Peyer's patch (tissue), 4 donors: ENCODE measurements at regions not wholly inside any gene's neighbourhood (a gene's known extent, or its start where the extent isn't known, plus 50 kb on each side); places are given as distances from the start of the nearest gene placed in this dataset.

Source experiments
- DNase-seq, 3 donors: peaks; one replicate each; pipeline ENCODE4 v3.0.0-alpha.2; 2017 to 2019
- H3K27ac ChIP-seq, 4 donors: fragments of 200-600 bp; sonication (generic); one replicate each; pipeline ENCODE4 v1.5.1; 2016 to 2019
- H3K27me3 ChIP-seq, 2 donors: fragments of 200-600 bp; sonication (generic); one replicate each; pipeline ENCODE4 v1.5.1; 2019
- H3K36me3 ChIP-seq, 3 donors: fragments of 200-600 bp; sonication (generic); one replicate each; pipeline ENCODE4 v1.5.1; 2016 to 2019
- H3K4me1 ChIP-seq, 4 donors: fragments of 200-600 bp; sonication (generic); one replicate each; pipeline ENCODE4 v1.5.1; 2016 to 2019
- H3K4me3 ChIP-seq, 4 donors: fragments of 200-600 bp; sonication (generic); 1 replicate in 3 of 4; 2 replicates in 1 of 4; pipeline ENCODE4 v1.5.1; 2016 to 2019; ENCODE audit warnings: mild to moderate bottlenecking in 1 of 4
- H3K9me3 ChIP-seq, 4 donors: fragments of 200-600 bp; sonication (generic); one replicate each; pipeline ENCODE4 v1.5.1; 2016 to 2019; ENCODE audit warnings: mild to moderate bottlenecking in 1 of 4
- POLR2A ChIP-seq, 2 donors: fragments of 450-650 bp; IDR thresholded peaks; one replicate each; pipeline ENCODE4 v1.5.1; 2017; ENCODE audit warnings: antibody characterized with exemption in 2 of 2, mild to moderate bottlenecking in 2 of 2, moderate library complexity in 2 of 2
- TF ChIP-seq, protein P1 (sequence below), 6 experiments: fragments of 450-650 bp in 4 of 6; fragments of 200-600 bp in 2 of 6; sonication (generic) in 1 of 6; IDR thresholded peaks; one replicate each; pipeline ENCODE4 v1.5.1; 2017 to 2019; ENCODE audit warnings: antibody characterized with exemption in 6 of 6, mild to moderate bottlenecking in 3 of 6, moderate library complexity in 1 of 6

DNA sequence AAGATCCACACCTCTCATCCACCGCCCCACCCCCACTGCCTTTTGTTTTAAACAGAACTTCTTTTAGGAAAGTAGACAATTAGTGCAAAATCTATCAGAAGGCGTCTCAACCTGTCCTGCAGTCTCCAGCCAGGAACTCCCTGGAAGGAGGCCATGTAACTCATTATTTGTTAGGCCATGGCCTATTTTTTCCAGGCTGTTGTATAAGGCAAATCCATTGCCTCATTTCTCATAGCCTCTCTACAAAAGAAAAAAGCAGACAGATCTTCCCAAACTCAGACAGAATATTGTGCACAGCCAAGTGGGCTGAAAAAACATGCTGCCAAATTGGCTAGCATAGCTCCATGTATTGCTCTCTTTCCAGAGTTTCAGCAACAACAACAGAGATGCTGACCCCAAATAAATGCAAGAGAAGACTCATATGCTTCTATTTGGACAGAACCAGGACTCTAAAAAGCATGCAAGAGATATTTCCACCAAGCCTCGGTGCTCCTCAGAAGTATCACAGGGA lies 770.7 kb upstream of the CXADR start:
- Histone ChIP-seq H3K27me3 (no peaks in the 10 kb centered on the region), H3K27ac (no peak overlapping the region), H3K36me3 (no peaks in the 10 kb centered on the region), H3K4me1 (no peaks in the 10 kb centered on the region), H3K4me3 (no peak overlapping the region), H3K9me3 (no peaks in the 10 kb centered on the region)
- TF ChIP-seq, protein P1, sequence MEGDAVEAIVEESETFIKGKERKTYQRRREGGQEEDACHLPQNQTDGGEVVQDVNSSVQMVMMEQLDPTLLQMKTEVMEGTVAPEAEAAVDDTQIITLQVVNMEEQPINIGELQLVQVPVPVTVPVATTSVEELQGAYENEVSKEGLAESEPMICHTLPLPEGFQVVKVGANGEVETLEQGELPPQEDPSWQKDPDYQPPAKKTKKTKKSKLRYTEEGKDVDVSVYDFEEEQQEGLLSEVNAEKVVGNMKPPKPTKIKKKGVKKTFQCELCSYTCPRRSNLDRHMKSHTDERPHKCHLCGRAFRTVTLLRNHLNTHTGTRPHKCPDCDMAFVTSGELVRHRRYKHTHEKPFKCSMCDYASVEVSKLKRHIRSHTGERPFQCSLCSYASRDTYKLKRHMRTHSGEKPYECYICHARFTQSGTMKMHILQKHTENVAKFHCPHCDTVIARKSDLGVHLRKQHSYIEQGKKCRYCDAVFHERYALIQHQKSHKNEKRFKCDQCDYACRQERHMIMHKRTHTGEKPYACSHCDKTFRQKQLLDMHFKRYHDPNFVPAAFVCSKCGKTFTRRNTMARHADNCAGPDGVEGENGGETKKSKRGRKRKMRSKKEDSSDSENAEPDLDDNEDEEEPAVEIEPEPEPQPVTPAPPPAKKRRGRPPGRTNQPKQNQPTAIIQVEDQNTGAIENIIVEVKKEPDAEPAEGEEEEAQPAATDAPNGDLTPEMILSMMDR (IDR thresholded peaks at IDR 0.05): no peak
- DNase-seq: no peak

DNA sequence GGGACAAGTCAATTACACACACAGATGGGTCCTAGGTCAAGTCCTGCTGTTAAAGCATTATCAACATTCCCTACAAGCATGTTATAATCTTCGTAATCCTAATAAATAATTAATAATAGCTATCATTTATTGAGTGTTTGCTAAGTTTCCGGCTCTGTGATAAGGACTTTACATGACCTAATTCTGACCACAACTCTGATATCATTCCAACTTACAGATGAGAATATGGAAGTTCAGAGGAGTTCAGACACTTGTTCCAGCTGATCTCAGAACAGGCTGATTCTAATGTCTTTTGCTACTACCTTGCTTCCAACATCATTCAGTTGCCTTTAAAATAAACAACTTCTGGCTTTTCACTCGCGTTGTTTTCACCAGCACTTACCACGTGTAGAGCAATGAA lies 770.1 kb upstream of the CXADR start:
- Histone ChIP-seq H3K27me3 (no peaks in the 10 kb centered on the region), H3K36me3 (no peaks in the 10 kb centered on the region), H3K27ac (no peak overlapping the region), H3K4me1 (no peaks in the 10 kb centered on the region), H3K4me3 (no peak overlapping the region), H3K9me3 (no peaks in the 10 kb centered on the region)
- TF ChIP-seq, protein P1 (IDR thresholded peaks at IDR 0.05): no peak
- TF ChIP-seq POLR2A (IDR thresholded peaks at IDR 0.05): no peak
- no peak for DNase-seq

DNA sequence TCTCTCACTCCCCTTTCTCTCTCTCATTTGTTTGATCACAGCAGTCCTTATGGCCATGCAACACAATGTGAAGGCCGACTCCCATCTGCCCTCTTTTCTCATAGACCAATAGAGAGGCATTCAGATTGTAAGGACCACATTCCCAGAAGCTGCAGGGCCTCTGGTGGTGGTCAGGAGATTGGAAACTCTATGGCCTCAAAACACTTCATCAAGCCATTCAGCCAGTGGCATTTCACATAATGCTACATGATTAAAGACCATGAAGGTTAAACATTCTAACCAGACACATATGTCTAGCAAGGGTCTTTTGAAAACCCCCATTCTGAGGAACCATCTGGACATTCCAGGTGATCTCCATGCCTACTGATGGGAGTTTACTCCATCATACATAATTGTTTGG lies 769.5 kb upstream of the CXADR start:
- no peak overlapping the region for H3K4me3 ChIP-seq
- TF ChIP-seq POLR2A (IDR thresholded peaks at IDR 0.05): no peak
- H3K4me1 ChIP-seq: no peaks in the 10 kb centered on the region
- no peaks in the 10 kb centered on the region for H3K36me3 ChIP-seq
- no peak overlapping the region for H3K27ac ChIP-seq
- no peak for DNase-seq
- H3K27me3 ChIP-seq: no peaks in the 10 kb centered on the region
- no peaks in the 10 kb centered on the region for H3K9me3 ChIP-seq

DNA sequence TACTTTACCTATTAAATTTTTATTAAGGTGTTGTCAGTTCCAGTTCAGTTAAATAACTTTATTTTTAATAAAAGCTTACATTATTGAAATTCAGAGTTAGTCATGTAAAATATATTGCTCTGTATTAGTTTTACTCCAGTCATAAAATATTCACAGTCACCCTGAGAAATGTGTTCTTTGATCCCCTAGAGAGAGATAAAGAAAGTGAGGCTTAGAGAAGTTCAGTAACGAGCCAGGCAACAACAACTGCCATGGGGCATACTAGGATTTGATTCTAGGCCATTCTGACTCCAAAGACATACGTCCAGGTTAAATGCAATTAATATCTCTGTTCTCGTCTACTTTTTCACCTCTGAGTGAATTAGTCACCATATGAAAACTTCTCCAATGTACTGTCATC lies 761.9 kb upstream of the CXADR start:
- DNase-seq: no peak
- no peak for TF ChIP-seq POLR2A (IDR thresholded peaks at IDR 0.05)
- TF ChIP-seq, protein P1 (IDR thresholded peaks at IDR 0.05): no peak
- H3K4me1 ChIP-seq: no peaks in the 10 kb centered on the region
- no peak overlapping the region for H3K4me3 ChIP-seq
- no peaks in the 10 kb centered on the region for H3K36me3 ChIP-seq
- no peaks in the 10 kb centered on the region for H3K27me3 ChIP-seq
- H3K27ac ChIP-seq: no peak overlapping the region
- H3K9me3 ChIP-seq: no peaks in the 10 kb centered on the region

DNA sequence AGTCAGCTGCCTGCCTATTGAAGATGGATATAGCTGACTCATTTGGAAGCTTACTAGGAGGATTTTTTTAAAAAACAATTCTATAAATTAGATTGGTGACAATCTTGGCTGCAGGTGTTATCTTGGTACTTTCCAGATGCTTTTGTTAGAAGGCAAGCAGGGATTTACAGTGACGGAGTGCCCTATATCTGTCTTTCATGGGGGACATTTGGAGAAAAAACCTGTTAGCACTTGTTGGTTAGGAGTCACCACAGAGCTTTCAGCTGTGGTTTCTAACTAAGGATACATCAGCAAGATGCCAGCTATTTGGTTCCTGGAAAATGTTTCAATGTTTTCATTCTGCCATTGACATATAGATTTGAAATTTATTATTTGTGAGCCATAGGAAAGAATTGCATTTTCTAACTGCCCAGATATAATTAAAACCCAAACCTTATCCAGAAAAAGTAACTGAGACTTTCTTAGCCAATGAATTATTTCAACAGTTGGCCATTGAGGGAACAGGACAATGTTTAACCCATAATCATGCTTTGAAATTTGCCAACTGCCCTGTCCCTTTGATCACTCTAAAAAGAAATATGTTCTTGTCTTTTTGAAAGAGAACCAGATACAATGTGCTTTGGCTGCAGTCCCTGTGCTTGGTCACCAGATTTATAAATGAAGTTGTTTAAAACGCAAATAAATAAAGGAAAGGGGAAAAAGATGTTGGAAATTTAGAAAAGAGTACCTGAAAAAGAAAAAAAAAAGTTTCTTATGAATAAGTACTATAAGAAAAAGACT lies 761.0 kb upstream of the CXADR start:
- DNase-seq: no peak
- H3K27me3 ChIP-seq: no peaks in the 10 kb centered on the region
- no peaks in the 10 kb centered on the region for H3K9me3 ChIP-seq
- no peaks in the 10 kb centered on the region for H3K4me1 ChIP-seq
- no peak overlapping the region for H3K27ac ChIP-seq
- TF ChIP-seq, protein P1 (IDR thresholded peaks at IDR 0.05): no peak
- no peaks in the 10 kb centered on the region for H3K36me3 ChIP-seq
- no peak overlapping the region for H3K4me3 ChIP-seq

DNA sequence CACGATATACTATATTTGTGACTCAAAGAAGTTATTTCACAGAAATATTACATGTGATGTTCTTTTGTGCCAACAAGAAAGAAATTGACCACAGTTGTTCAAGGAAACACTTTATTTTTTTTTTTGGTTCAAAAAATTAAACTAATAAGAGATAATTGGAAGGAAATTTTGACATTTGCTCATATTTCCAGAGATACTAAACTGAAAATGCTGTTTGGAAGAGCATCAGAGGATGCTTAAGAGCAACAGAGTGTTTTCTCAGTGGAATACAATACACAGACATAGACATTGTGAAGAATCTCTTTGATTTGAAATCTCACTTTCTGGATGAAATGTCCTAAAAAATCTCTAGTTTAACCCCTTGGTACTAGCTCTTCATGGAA lies 760.4 kb upstream of the CXADR start:
- Histone ChIP-seq H3K4me1 (no peaks in the 10 kb centered on the region), H3K36me3 (no peaks in the 10 kb centered on the region), H3K9me3 (no peaks in the 10 kb centered on the region), H3K4me3 (no peak overlapping the region), H3K27ac (no peak overlapping the region), H3K27me3 (no peaks in the 10 kb centered on the region)
- TF ChIP-seq POLR2A (IDR thresholded peaks at IDR 0.05): no peak
- TF ChIP-seq, protein P1 (IDR thresholded peaks at IDR 0.05): no peak
- no peak for DNase-seq
